Loucy (cell line): ENCODE measurements at regions not wholly inside any gene's neighbourhood (a gene's known extent, or its start where the extent isn't known, plus 50 kb on each side); places are given as distances from the start of the nearest gene placed in this dataset.

ENCODE experiments used
- H2AFZ ChIP-seq: fragments of 200-600 bp; sonication (generic); 2 replicates; pipeline ENCODE4 v1.6.0; 2016; ENCODE audit warnings: antibody characterized with exemption, mild to moderate bottlenecking, low read length, moderate library complexity
- H3F3A ChIP-seq: fragments of 200-600 bp; 2 replicates; pipeline ENCODE4 v1.6.0; 2016; ENCODE audit warnings: antibody characterized with exemption, low read depth, mild to moderate bottlenecking
- H3K27me3 ChIP-seq: fragments of 200-600 bp; sonication (generic); 2 replicates; pipeline ENCODE4 v1.6.1; 2014; ENCODE audit warnings: low read length, mild to moderate bottlenecking; ENCODE audit not compliant: insufficient read depth, poor library complexity, severe bottlenecking
- H3K36me3 ChIP-seq: fragments of 200-600 bp; sonication (generic); 2 replicates; pipeline ENCODE4 v1.6.1; 2016; ENCODE audit warnings: low read length; ENCODE audit not compliant: insufficient read depth
- H3K4me1 ChIP-seq: fragments of 200-600 bp; sonication (generic); 2 replicates; pipeline ENCODE4 v1.5.1; 2014; ENCODE audit warnings: low read length, mild to moderate bottlenecking; ENCODE audit not compliant: insufficient read depth, poor library complexity, severe bottlenecking
- H3K4me2 ChIP-seq: fragments of 200-600 bp; sonication (generic); 2 replicates; pipeline ENCODE4 v1.6.0; 2014; ENCODE audit warnings: antibody characterized with exemption, low read length, low read depth, mild to moderate bottlenecking; ENCODE audit not compliant: poor library complexity, severe bottlenecking
- H3K4me3 ChIP-seq: fragments of 200-600 bp; sonication (generic); 2 replicates; pipeline ENCODE4 v1.5.1; 2014; ENCODE audit warnings: low read length, mild to moderate bottlenecking, mixed read lengths; ENCODE audit not compliant: poor library complexity, severe bottlenecking
- H3K79me2 ChIP-seq: fragments of 200-600 bp; sonication (generic); 2 replicates; pipeline ENCODE4 v1.6.1; 2014; ENCODE audit warnings: low read length; ENCODE audit not compliant: insufficient read depth
- H3K9ac ChIP-seq: fragments of 200-600 bp; sonication (generic); 2 replicates; pipeline ENCODE4 v1.6.0; 2014; ENCODE audit warnings: mild to moderate bottlenecking, low read depth, low read length, moderate library complexity; ENCODE audit not compliant: poor library complexity, severe bottlenecking
- H3K9me2 ChIP-seq: fragments of 200-600 bp; sonication (generic); replicated peaks from 2 replicates; pipeline ENCODE4 v1.6.1; 2016; ENCODE audit warnings: low read depth, low read length, mixed read lengths
- H3K9me3 ChIP-seq: fragments of 200-600 bp; sonication (generic); 2 replicates; pipeline ENCODE4 v1.6.1; 2014; ENCODE audit warnings: mild to moderate bottlenecking, antibody characterized with exemption, low read length, low read depth; ENCODE audit not compliant: insufficient read depth
- H4K20me1 ChIP-seq: fragments of 200-600 bp; sonication (generic); 2 replicates; pipeline ENCODE4 v1.6.0; 2014; ENCODE audit warnings: antibody characterized with exemption, low read length, mild to moderate bottlenecking; ENCODE audit not compliant: insufficient read depth, poor library complexity, severe bottlenecking
- EZH2phosphoT487 ChIP-seq: fragments of 200-600 bp; IDR thresholded peaks from 2 replicates; pipeline ENCODE4 v1.6.1; 2018; ENCODE audit warnings: antibody characterized with exemption, mild to moderate bottlenecking, moderate library complexity, borderline replicate concordance
- TF ChIP-seq, protein P1 (sequence below): fragments of 200-600 bp; sonication (generic); conservative IDR thresholded peaks from 2 replicates; pipeline ENCODE4 v1.5.1; 2014; ENCODE audit warnings: mild to moderate bottlenecking, antibody characterized with exemption, low read length

DNA sequence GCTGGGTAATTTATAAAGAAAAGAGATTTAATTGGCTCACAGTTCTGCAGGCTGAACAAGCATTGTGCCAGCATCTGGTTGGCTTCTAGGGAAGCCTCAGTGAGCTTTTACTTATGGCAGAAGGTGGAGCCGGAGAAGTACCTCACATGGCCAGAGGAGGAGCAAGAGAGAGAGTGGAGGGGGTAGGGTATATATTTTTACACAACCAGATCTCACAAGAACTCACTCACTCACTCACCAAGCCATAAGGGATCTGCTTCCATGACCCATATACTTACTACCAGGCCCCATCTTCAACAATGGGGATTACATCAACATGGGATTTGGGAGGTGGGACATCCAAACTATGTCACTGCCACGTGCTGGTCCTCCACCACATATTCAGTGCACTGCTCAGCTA, 117.2 kb upstream of the PRNP start:
- Histone ChIP-seq H3K4me2 (no peak overlapping the region), H2AFZ (no peak overlapping the region), H3F3A (no peaks in the 10 kb centered on the region), H3K4me3 (no peak overlapping the region), H3K4me1 (no peaks in the 10 kb centered on the region), H3K27me3 (no peaks in the 10 kb centered on the region), H3K79me2 (no peaks in the 10 kb centered on the region), H3K9me2 (no peaks in the 10 kb centered on the region), H3K9me3 (no peaks in the 10 kb centered on the region), H3K9ac (no peak overlapping the region), H3K36me3 (no peaks in the 10 kb centered on the region), H4K20me1 (no peaks in the 10 kb centered on the region)
- no peak for TF ChIP-seq EZH2phosphoT487
- TF ChIP-seq, protein P1, sequence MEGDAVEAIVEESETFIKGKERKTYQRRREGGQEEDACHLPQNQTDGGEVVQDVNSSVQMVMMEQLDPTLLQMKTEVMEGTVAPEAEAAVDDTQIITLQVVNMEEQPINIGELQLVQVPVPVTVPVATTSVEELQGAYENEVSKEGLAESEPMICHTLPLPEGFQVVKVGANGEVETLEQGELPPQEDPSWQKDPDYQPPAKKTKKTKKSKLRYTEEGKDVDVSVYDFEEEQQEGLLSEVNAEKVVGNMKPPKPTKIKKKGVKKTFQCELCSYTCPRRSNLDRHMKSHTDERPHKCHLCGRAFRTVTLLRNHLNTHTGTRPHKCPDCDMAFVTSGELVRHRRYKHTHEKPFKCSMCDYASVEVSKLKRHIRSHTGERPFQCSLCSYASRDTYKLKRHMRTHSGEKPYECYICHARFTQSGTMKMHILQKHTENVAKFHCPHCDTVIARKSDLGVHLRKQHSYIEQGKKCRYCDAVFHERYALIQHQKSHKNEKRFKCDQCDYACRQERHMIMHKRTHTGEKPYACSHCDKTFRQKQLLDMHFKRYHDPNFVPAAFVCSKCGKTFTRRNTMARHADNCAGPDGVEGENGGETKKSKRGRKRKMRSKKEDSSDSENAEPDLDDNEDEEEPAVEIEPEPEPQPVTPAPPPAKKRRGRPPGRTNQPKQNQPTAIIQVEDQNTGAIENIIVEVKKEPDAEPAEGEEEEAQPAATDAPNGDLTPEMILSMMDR = peak; percentile 42

DNA sequence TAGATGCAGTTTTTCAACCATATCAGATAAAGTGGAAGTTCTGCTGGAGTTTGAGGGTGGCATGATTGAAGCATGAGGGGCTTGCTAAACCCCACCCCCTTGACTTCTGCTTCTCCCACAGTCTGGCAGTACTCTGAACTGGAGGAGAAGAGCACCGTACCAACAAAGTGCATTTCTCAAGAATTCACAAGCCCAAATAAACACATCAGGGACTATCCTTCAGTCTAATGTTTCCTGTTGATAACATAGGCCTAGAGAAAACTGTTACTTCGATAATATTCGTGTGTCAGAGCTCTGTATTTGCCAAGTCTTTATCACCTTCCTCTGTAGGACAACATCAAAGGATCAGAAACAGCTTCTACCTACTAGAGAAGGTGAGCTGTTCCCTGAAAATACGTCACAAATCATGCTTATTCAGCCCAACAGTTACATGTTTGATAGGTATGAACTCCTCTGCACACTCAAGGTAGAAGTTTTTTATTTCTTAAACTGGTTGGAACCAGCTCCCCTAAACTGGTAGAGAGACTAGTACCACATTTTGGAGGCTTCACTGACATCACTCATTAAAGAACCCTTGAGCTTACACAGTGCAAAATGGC, 117.8 kb upstream of the PRNP start:
- no peaks in the 10 kb centered on the region for H3K27me3 ChIP-seq
- no peak overlapping the region for H3K4me2 ChIP-seq
- H3K4me3 ChIP-seq = no peak overlapping the region
- no peaks in the 10 kb centered on the region for H3K79me2 ChIP-seq
- no peaks in the 10 kb centered on the region for H4K20me1 ChIP-seq
- no peaks in the 10 kb centered on the region for H3K36me3 ChIP-seq
- H3F3A ChIP-seq = no peaks in the 10 kb centered on the region
- no peaks in the 10 kb centered on the region for H3K9me2 ChIP-seq
- H3K9ac ChIP-seq = no peak overlapping the region
- no peak overlapping the region for H2AFZ ChIP-seq
- H3K4me1 ChIP-seq = no peaks in the 10 kb centered on the region
- TF ChIP-seq, protein P1 = no peak
- no peak for TF ChIP-seq EZH2phosphoT487
- H3K9me3 ChIP-seq = no peaks in the 10 kb centered on the region

DNA sequence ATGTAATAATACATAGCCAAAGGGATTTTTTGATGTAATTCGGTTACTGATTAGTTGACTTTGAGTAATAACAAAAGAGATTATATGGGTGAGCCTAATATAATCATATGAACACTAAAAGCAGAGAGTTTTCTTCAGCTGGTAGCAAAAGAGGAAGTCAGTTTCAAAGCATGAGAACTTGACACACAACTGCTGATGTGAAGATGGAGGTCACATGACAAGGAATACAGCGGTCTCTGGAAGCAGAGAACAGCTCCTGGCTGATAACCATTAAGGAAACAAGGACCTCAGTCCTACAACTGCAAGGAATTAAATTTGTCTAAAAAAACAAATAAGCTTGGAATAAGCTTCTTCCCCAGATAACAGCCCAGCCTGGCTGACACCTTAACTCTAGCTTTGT, 119.1 kb upstream of the PRNP start:
- H3K4me3 ChIP-seq = no peak overlapping the region
- H3K4me2 ChIP-seq = no peak overlapping the region
- no peaks in the 10 kb centered on the region for H3K36me3 ChIP-seq
- no peaks in the 10 kb centered on the region for H3K79me2 ChIP-seq
- no peaks in the 10 kb centered on the region for H3F3A ChIP-seq
- no peaks in the 10 kb centered on the region for H3K9me3 ChIP-seq
- no peaks in the 10 kb centered on the region for H3K9me2 ChIP-seq
- H3K9ac ChIP-seq = no peak overlapping the region
- no peaks in the 10 kb centered on the region for H3K4me1 ChIP-seq
- no peaks in the 10 kb centered on the region for H4K20me1 ChIP-seq
- no peaks in the 10 kb centered on the region for H3K27me3 ChIP-seq
- no peak overlapping the region for H2AFZ ChIP-seq
- TF ChIP-seq, protein P1 = no peak
- no peak for TF ChIP-seq EZH2phosphoT487
